Activated CD8-positive, alpha-beta memory T cell treated with anti-CD3 and anti-CD28 coated beads, Interleukin-2, amount 50 U/mL, for 48 hours (primary cell): ENCODE measurements at regions not wholly inside any gene's neighbourhood (a gene's known extent, or its start where the extent isn't known, plus 50 kb on each side); places are given as distances from the start of the nearest gene placed in this dataset.

Experiments
- DNase-seq: peaks from one replicate; pipeline ENCODE4 v3.0.0-alpha.2; 2020

GRCh38 chr20:57838670-57839151, 128.9 kb upstream of the PMEPA1 start:
- DNase-seq, result peak; percentile 23

GRCh38 chr20:57837208-57838035, 127.6 kb upstream of the PMEPA1 start:
- peak; percentile 40 for DNase-seq

GRCh38 chr20:57835588-57836455, 126.0 kb upstream of the PMEPA1 start:
- peak; percentile 36 for DNase-seq

GRCh38 chr20:57835074-57835452, 125.2 kb upstream of the PMEPA1 start:
- DNase-seq, result peak; percentile 0

GRCh38 chr20:57834306-57835073, 124.7 kb upstream of the PMEPA1 start:
- DNase-seq, result peak; percentile 13

- no peak for DNase-seq
Observed at GRCh38 chr20:57831993-57832585, 122.3 kb upstream of the PMEPA1 start.

- DNase-seq, result no peak
Observed at GRCh38 chr20:57831326-57831992, 121.6 kb upstream of the PMEPA1 start.

- no peak for DNase-seq
Observed at GRCh38 chr20:57830515-57830895, 120.7 kb upstream of the PMEPA1 start.

GRCh38 chr20:57829805-57830514, 120.1 kb upstream of the PMEPA1 start:
- DNase-seq, result no peak

GRCh38 chr20:57829336-57829735, 119.5 kb upstream of the PMEPA1 start:
- DNase-seq, result no peak

GRCh38 chr20:57828696-57829095, 118.9 kb upstream of the PMEPA1 start:
- no peak for DNase-seq

- DNase-seq, result no peak
Observed at GRCh38 chr20:57826666-57827287, 117.0 kb upstream of the PMEPA1 start.

- no peak for DNase-seq
Observed at GRCh38 chr20:57824909-57825308, 115.1 kb upstream of the PMEPA1 start.

- no peak for DNase-seq
Observed at GRCh38 chr20:57821935-57822334, 112.1 kb upstream of the PMEPA1 start.

- no peak for DNase-seq
Observed at GRCh38 chr20:57819691-57820380, 110.0 kb upstream of the PMEPA1 start.

GRCh38 chr20:57819291-57819690, 109.5 kb upstream of the PMEPA1 start:
- no peak for DNase-seq

GRCh38 chr20:57818418-57819181, 108.8 kb upstream of the PMEPA1 start:
- no peak for DNase-seq

GRCh38 chr20:57815405-57815804, 105.6 kb upstream of the PMEPA1 start:
- DNase-seq, result no peak

- no peak for DNase-seq
Observed at GRCh38 chr20:57814529-57814928, 104.7 kb upstream of the PMEPA1 start.
